ACC112 (cell line): ENCODE measurements at regions not wholly inside any gene's neighbourhood (a gene's known extent, or its start where the extent isn't known, plus 50 kb on each side); places are given as distances from the start of the nearest gene placed in this dataset.
A peak's percentile ranks its signal among the peaks of the same experiment; 100 is the strongest.

Experiments
- H2AFZ ChIP-seq: fragments of 200-600 bp; sonication (generic); one replicate; pipeline ENCODE4 v1.6.0; 2017; ENCODE audit warnings: antibody characterized with exemption, low read length; ENCODE audit not compliant: unreplicated experiment
- H3K27ac ChIP-seq: fragments of 200-600 bp; sonication (generic); 2 replicates; pipeline ENCODE4 v1.5.1; 2014; ENCODE audit warnings: low read depth, mild to moderate bottlenecking, antibody characterized with exemption, low read length, moderate library complexity
- H3K27me3 ChIP-seq: fragments of 200-600 bp; sonication (generic); 2 replicates; pipeline ENCODE4 v1.6.1; 2014; ENCODE audit warnings: mild to moderate bottlenecking, antibody characterized with exemption, low read length, moderate library complexity, mixed read lengths; ENCODE audit not compliant: insufficient read depth
- H3K36me3 ChIP-seq: fragments of 200-600 bp; sonication (generic); 2 replicates; pipeline ENCODE4 v1.6.1; 2016; ENCODE audit warnings: mild to moderate bottlenecking, antibody characterized with exemption, low read length, moderate library complexity, mixed read lengths; ENCODE audit not compliant: insufficient read depth
- H3K4me1 ChIP-seq: fragments of 200-600 bp; sonication (generic); one replicate; pipeline ENCODE4 v1.6.1; 2016; ENCODE audit warnings: low read length, mixed read lengths; ENCODE audit not compliant: insufficient read depth, unreplicated experiment, control insufficient read depth
- H3K4me3 ChIP-seq: fragments of 200-600 bp; sonication (generic); 2 replicates; pipeline ENCODE4 v1.5.1; 2014; ENCODE audit warnings: mild to moderate bottlenecking, low read depth, low read length
- H3K79me2 ChIP-seq: fragments of 200-600 bp; sonication (generic); one replicate; pipeline ENCODE4 v1.6.0; 2016; ENCODE audit warnings: low read length; ENCODE audit not compliant: control insufficient read depth, unreplicated experiment, insufficient read depth

DNA sequence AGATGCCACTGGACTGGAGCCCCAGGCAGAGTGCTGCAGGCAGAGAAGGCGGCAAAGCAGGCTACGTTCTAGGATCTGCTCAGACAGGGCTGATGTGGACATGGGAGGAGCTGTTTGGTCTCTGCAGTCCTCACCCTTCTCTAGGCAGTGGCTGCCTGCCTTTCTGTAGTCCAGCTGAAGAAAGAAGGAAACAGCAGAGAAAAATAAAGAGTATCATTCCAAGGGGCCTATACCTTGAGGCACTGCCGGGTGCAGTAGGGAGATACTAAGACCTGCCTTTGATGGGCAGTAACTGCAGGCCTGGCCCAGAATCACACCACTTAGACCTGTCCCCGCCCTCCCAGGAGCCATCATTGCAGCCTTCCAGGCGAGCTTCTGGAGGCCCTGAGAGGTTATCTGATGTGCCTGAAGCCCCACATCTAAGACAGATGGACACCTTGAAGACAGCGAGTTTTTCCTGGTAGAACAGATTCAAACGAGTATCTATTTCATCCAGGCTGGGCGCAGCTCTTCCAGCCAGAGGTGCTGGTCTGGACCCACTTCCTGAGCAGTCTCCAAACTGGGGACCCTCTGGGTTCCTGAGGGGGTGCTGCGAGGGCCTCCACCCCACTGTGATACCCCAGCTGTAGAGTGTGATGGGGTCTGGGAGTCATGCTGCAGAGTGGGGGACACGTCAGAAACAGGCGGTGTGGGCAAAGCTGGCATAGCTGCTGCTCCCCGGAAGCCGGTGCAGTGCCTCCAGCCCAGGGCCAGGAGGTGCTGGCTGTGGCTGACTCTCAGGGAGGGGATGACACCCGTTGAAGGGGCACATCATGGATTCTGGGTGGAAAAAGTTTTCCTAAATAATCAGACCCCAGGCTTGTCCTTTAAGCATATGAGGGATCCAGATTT lies 87.3 kb upstream of the OTOS start:
- no peaks in the 10 kb centered on the region for H3K36me3 ChIP-seq
- H3K4me3 ChIP-seq = no peak overlapping the region
- no peaks in the 10 kb centered on the region for H3K4me1 ChIP-seq
- no peaks in the 10 kb centered on the region for H3K79me2 ChIP-seq
- peaks cover 22% of the 10 kb centered on the region for H3K27me3 ChIP-seq
- H3K27ac ChIP-seq = no peak overlapping the region
- H2AFZ ChIP-seq = no peak overlapping the region

DNA sequence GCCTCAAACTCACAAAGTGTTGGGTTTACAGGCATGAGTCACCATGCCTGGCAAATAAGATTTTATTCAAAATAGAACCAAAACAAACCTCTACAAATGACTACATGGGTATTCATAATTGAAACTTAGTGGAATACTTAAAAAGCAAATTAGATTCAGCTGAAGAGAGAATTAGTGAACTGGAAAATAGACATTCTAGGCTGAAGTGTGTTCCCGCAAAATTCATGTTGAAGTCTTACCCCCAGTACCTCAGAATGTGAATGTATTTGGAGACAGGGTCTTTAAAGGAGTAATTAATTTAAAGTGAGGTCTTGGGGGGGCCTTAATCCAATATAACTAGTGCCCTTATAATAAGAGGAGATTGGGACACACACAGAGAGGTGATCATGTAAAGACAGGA lies 88.5 kb upstream of the OTOS start:
- H3K79me2 ChIP-seq = no peaks in the 10 kb centered on the region
- no peaks in the 10 kb centered on the region for H3K4me1 ChIP-seq
- H3K36me3 ChIP-seq = no peaks in the 10 kb centered on the region
- peaks cover 10% of the 10 kb centered on the region for H3K27me3 ChIP-seq
- H3K27ac ChIP-seq = no peak overlapping the region; the same call in 1 of the 2 replicates
- no peak overlapping the region for H2AFZ ChIP-seq
- no peak overlapping the region for H3K4me3 ChIP-seq

- no peaks in the 10 kb centered on the region for H3K79me2 ChIP-seq
- H3K36me3 ChIP-seq = no peaks in the 10 kb centered on the region
- H3K4me3 ChIP-seq = no peak overlapping the region
- H3K4me1 ChIP-seq = no peaks in the 10 kb centered on the region
- H3K27me3 ChIP-seq = peaks cover 7% of the 10 kb centered on the region
- no peak overlapping the region; the same call in 1 of the 2 replicates for H3K27ac ChIP-seq
- no peak overlapping the region for H2AFZ ChIP-seq
These were observed 89.3 kb upstream of the OTOS start for GRCh38 chr2:240229603-240230235.

- no peaks in the 10 kb centered on the region for H3K4me1 ChIP-seq
- no peak overlapping the region for H3K27ac ChIP-seq
- no peak overlapping the region for H2AFZ ChIP-seq
- no peaks in the 10 kb centered on the region for H3K79me2 ChIP-seq
- H3K36me3 ChIP-seq = no peaks in the 10 kb centered on the region
- 0 out of 2 replicates have a peak, but pooled peaks cover 3% of the 10 kb centered on the region for H3K27me3 ChIP-seq
- no peak overlapping the region for H3K4me3 ChIP-seq
These were observed 90.0 kb upstream of the OTOS start for GRCh38 chr2:240230291-240230931.

DNA sequence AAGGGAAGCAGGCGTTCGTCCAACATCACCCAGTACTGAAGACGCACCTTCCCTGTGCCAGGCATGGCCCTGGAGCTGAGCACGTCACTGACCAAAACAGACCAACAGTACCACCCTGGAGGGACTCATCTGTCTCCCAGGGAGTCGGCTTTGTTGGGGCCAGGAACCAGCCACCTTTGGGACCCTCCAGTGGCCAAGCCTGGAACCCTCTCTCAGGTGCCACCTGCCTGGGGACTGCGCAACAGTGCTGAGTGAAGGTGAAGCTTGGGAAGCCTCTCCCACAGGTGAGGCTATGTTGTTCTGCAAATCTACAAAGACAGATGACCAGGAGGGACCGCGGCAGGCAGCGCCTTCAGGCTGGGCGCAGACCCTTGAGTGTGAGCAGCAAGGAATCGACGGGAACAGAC lies 91.4 kb upstream of the OTOS start:
- Histone ChIP-seq H3K27ac (no peak overlapping the region), H3K36me3 (no peaks in the 10 kb centered on the region), H3K27me3 (no peaks in the 10 kb centered on the region), H3K4me3 (no peak overlapping the region), H3K4me1 (peaks cover 7% of the 10 kb centered on the region), H2AFZ (no peak overlapping the region), H3K79me2 (no peaks in the 10 kb centered on the region)

DNA sequence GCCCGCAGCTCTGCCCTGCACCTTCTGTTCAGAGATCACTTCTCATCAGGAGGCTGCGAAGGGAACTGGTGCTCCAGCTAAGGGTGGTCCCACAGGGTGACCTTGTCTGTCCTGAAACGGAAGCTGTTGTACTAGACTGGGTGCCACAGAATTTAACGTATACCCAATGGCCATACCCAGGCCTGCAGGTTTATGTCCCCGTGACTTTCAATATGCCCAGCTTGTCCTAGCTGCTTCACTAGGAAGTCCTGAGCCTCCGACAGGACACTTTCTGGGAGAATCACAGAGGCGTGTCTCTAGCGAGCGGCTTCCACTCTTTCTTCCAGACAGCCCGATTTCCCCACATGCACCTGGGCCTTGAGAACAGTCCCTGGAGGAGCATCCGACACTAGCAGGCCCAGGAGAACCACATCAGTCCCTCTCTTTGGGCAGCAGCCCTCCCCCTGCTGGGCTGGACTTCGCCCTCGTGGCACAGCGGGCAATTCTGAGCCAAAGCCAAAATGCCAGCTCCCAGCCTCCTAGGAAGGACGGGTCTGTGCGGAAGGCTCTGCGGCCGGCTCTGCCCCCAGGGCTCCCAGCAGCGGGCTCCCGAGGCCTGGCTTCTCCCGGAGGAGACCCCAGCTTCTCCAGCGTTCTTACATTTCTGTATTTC lies 91.9 kb upstream of the OTOS start:
- H2AFZ ChIP-seq = no peak overlapping the region
- no peaks in the 10 kb centered on the region for H3K36me3 ChIP-seq
- no peak overlapping the region for H3K27ac ChIP-seq
- no peak overlapping the region for H3K4me3 ChIP-seq
- no peaks in the 10 kb centered on the region for H3K79me2 ChIP-seq
- H3K27me3 ChIP-seq = no peaks in the 10 kb centered on the region
- H3K4me1 ChIP-seq = peaks cover 13% of the 10 kb centered on the region

DNA sequence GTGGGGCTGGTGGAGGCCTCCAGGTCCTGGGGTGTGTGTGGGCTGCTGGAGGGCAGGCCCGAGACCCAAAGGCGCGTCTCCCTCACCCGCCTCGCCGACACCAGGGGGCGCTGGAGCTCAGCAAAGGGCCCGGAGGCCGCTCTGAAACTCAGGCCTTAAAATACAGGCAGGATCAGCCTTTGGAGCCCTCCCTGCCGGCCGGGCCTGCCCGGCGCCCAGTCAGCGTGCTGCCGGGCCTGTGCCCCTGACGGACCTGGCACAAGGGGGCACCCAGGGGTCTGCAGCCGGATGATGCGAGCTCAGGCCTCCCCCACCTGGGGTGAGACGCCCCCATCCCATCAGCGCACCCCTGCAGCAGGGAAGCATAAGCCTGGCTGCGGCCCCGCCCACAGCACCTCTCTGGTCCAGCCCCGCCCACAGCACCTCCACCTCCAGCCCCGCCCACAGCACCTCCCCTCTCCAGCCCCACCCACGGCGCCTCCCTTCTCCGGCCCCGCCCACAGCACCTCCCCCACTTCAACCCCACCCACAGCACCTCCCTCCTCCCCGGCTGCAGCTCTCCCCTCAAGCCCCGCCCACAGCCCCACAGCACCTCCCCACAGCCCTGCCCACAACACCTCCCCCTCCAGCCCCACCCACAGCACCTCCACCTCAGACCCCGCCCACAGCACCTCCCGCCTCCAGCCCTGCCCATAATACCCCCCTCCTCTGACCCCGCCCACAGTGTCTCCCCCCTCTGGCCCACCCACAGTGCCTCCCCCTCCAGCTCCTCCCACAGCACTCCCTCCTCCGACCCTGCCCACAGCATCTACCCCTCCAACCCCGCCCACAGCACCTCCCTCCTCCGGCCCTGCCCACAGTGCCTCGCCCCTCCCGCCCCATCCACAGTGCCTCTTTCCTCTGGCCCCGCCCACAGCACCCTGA lies 92.8 kb upstream of the OTOS start:
- Histone ChIP-seq H2AFZ (no peak overlapping the region), H3K4me3 (peak overlapping the region; percentile 65), H3K4me1 (peaks cover 21% of the 10 kb centered on the region), H3K27ac (no peak overlapping the region), H3K27me3 (no peaks in the 10 kb centered on the region), H3K79me2 (no peaks in the 10 kb centered on the region), H3K36me3 (no peaks in the 10 kb centered on the region)

DNA sequence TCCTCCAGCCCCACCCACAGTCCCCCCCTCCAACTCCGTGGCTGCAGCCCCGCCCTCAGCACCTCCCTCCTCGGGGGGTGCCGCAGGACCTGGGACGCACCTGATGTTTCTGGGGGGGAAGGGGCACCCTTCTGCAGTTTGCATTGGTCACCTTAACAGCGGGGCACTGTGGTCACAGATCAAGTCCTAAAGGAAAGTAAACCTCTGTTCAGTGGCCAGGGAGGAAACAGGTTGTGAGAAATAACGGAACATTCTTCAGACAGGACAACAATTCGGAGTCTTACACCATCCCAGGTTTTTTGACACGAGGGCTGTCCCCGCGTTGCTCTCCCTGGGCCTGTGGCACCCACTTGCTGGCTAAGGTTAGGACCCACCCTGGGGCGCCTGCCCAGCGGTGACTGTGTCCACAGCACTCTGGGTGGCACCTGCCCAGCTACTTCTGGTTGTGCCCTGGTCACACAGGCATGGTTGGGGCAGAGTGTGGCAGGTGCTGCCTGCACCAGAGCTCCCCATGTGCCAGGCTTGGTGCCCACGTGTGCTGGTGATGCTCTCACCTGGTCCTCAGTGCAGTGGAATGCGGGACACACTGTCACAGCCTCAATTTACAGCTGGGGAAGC lies 93.5 kb upstream of the OTOS start:
- no peaks in the 10 kb centered on the region for H3K27me3 ChIP-seq
- no peaks in the 10 kb centered on the region for H3K79me2 ChIP-seq
- peaks cover 28% of the 10 kb centered on the region for H3K4me1 ChIP-seq
- no peaks in the 10 kb centered on the region for H3K36me3 ChIP-seq
- no peak overlapping the region for H2AFZ ChIP-seq
- H3K27ac ChIP-seq = no peak overlapping the region
- H3K4me3 ChIP-seq = no peak overlapping the region

- no peak overlapping the region for H3K27ac ChIP-seq
- H3K4me3 ChIP-seq = no peak overlapping the region
- no peaks in the 10 kb centered on the region for H3K79me2 ChIP-seq
- H3K4me1 ChIP-seq = peaks cover 28% of the 10 kb centered on the region
- no peaks in the 10 kb centered on the region for H3K27me3 ChIP-seq
- no peak overlapping the region for H2AFZ ChIP-seq
- H3K36me3 ChIP-seq = no peaks in the 10 kb centered on the region
These were observed 94.1 kb upstream of the OTOS start for GRCh38 chr2:240234503-240234951.
